ENCODE measurements at regions not wholly inside any gene's neighbourhood (a gene's known extent, or its start where the extent isn't known, plus 50 kb on each side); places are given as distances from the start of the nearest gene placed in this dataset.

DNA sequence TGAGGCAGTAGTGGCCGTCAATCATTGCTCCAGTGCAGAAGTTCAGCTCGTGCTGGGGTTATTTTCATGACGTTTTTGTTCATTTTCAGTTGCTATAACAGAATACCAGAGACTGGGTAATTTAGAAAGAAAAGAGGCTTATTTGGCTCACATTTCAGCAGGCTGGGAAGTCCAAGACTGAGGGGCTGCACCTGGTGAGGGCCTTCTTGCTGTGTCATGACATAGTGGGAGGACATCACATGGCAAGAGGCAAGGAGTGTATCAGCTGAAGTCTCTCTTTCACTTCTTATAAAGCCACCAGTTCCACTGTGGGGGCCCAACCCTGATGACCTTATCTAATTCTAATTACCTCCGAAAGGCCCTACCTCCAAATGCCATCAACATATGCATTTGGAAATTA is 58.0 kb upstream of the DPP10 start:
- TF ChIP-seq TAF1 (IDR thresholded peaks at IDR 0.05; ENCODE audit: borderline replicate concordance, low read depth, low read length) (no peak), POLR2A (IDR thresholded peaks at IDR 0.05; ENCODE audit: low read depth, low read length) (no peak)

Measured in GM12892 (cell line).